HG03139 (cell line): ENCODE measurements at regions not wholly inside any gene's neighbourhood (a gene's known extent, or its start where the extent isn't known, plus 50 kb on each side); places are given as distances from the start of the nearest gene placed in this dataset.

ENCODE experiments used
- ATAC-seq: cut with Tn5 transposase; IDR thresholded peaks from one replicate; pipeline ENCODE4 v1.9.1; 2021; ENCODE audit not compliant: unreplicated experiment

- no peak for ATAC-seq
These were observed 115.1 kb upstream of the CD180 start for GRCh38 chr5:67311701-67312100.

- no peak for ATAC-seq
These were observed 114.6 kb upstream of the CD180 start for GRCh38 chr5:67311208-67311607.

GRCh38 chr5:67310740-67311139 is 114.1 kb upstream of the CD180 start:
- no peak for ATAC-seq

- no peak for ATAC-seq
These were observed 113.6 kb upstream of the CD180 start for GRCh38 chr5:67310169-67310568.

GRCh38 chr5:67308988-67309688 is 112.5 kb upstream of the CD180 start:
- no peak for ATAC-seq

- no peak for ATAC-seq
These were observed 110.5 kb upstream of the CD180 start for GRCh38 chr5:67306965-67307607.

GRCh38 chr5:67305913-67306710 is 109.5 kb upstream of the CD180 start:
- no peak for ATAC-seq

GRCh38 chr5:67305401-67305800 is 108.8 kb upstream of the CD180 start:
- no peak for ATAC-seq

- ATAC-seq, result no peak
These were observed 106.8 kb upstream of the CD180 start for GRCh38 chr5:67303356-67303755.

GRCh38 chr5:67301285-67301903 is 104.8 kb upstream of the CD180 start:
- no peak for ATAC-seq

- no peak for ATAC-seq
These were observed 103.7 kb upstream of the CD180 start for GRCh38 chr5:67300326-67300725.

- ATAC-seq, result no peak
These were observed 102.7 kb upstream of the CD180 start for GRCh38 chr5:67299231-67299735.

- ATAC-seq, result no peak
These were observed 101.4 kb upstream of the CD180 start for GRCh38 chr5:67297802-67298532.

GRCh38 chr5:67297376-67297775 is 100.8 kb upstream of the CD180 start:
- no peak for ATAC-seq

- ATAC-seq, result no peak
These were observed 97.8 kb upstream of the CD180 start for GRCh38 chr5:67294266-67294938.

- no peak for ATAC-seq
These were observed 96.6 kb upstream of the CD180 start for GRCh38 chr5:67293226-67293625.

GRCh38 chr5:67292201-67292940 is 95.8 kb upstream of the CD180 start:
- ATAC-seq, result no peak

GRCh38 chr5:67291671-67292070 is 95.1 kb upstream of the CD180 start:
- ATAC-seq, result no peak

GRCh38 chr5:67291066-67291465 is 94.5 kb upstream of the CD180 start:
- ATAC-seq, result no peak
